Femur (tissue), 1 donor: ENCODE measurements at regions not wholly inside any gene's neighbourhood (a gene's known extent, or its start where the extent isn't known, plus 50 kb on each side); places are given as distances from the start of the nearest gene placed in this dataset.
A peak's percentile ranks its signal among the peaks of the same experiment; 100 is the strongest.

Experiments used
- DNase-seq: peaks from one replicate; pipeline ENCODE4 v3.0.0-alpha.2; 2017

- no peak for DNase-seq
Observed at GRCh38 chr6:156109713-156110112, 654.1 kb upstream of the NOX3 start.

GRCh38 chr6:156107624-156108101, 652.0 kb upstream of the NOX3 start:
- DNase-seq: peak; percentile 26

- no peak for DNase-seq
Observed at GRCh38 chr6:156102129-156102528, 646.5 kb upstream of the NOX3 start.

GRCh38 chr6:156098839-156099238, 643.2 kb upstream of the NOX3 start:
- no peak for DNase-seq

- DNase-seq: no peak
Observed at GRCh38 chr6:156087487-156087886, 631.8 kb upstream of the NOX3 start.

GRCh38 chr6:156082012-156082411, 626.4 kb upstream of the NOX3 start:
- DNase-seq: no peak

GRCh38 chr6:156080371-156080770, 624.7 kb upstream of the NOX3 start:
- no peak for DNase-seq

- no peak for DNase-seq
Observed at GRCh38 chr6:156068881-156069280, 613.2 kb upstream of the NOX3 start.

- DNase-seq: no peak
Observed at GRCh38 chr6:156065849-156066248, 610.2 kb upstream of the NOX3 start.

GRCh38 chr6:156062091-156062563, 606.5 kb upstream of the NOX3 start:
- no peak for DNase-seq

- DNase-seq: no peak
Observed at GRCh38 chr6:156061465-156061864, 605.8 kb upstream of the NOX3 start.

- no peak for DNase-seq
Observed at GRCh38 chr6:156060013-156060412, 604.4 kb upstream of the NOX3 start.

- DNase-seq: no peak
Observed at GRCh38 chr6:156058356-156058755, 602.7 kb upstream of the NOX3 start.

- DNase-seq: no peak
Observed at GRCh38 chr6:156057869-156058268, 602.2 kb upstream of the NOX3 start.

- DNase-seq: no peak
Observed at GRCh38 chr6:156056085-156056484, 600.4 kb upstream of the NOX3 start.

- no peak for DNase-seq
Observed at GRCh38 chr6:156053626-156054025, 598.0 kb upstream of the NOX3 start.

- no peak for DNase-seq
Observed at GRCh38 chr6:156046841-156047449, 591.3 kb upstream of the NOX3 start.

- DNase-seq: no peak
Observed at GRCh38 chr6:156046268-156046665, 590.6 kb upstream of the NOX3 start.

- no peak for DNase-seq
Observed at GRCh38 chr6:156045401-156046267, 590.0 kb upstream of the NOX3 start.

GRCh38 chr6:156033598-156033997, 578.0 kb upstream of the NOX3 start:
- no peak for DNase-seq

GRCh38 chr6:156031516-156031915, 575.9 kb upstream of the NOX3 start:
- DNase-seq: no peak

GRCh38 chr6:156030053-156030452, 574.4 kb upstream of the NOX3 start:
- no peak for DNase-seq

- no peak for DNase-seq
Observed at GRCh38 chr6:156029286-156029985, 573.8 kb upstream of the NOX3 start.
